ENCODE measurements at regions not wholly inside any gene's neighbourhood (a gene's known extent, or its start where the extent isn't known, plus 50 kb on each side); places are given as distances from the start of the nearest gene placed in this dataset.

GRCh38 chrX:45667666-45668065 is 467.0 kb upstream of the DIPK2B start:
- DNase-seq (ENCODE audit: low read depth, low spot score) (peak; percentile 1), FAIRE-seq (no peak)
- Histone ChIP-seq H3K9me3 (replicated peaks; ENCODE audit: control insufficient read depth, insufficient read depth, low read length) (no peaks in the 10 kb centered on the region), H3K4me1 (ENCODE audit: control insufficient read depth, extremely low read depth, insufficient read depth, low read length) (peaks cover 2% of the 10 kb centered on the region), H2AFZ (ENCODE audit: low read depth, low read length) (no peak overlapping the region), H4K20me1 (replicated peaks; ENCODE audit: control insufficient read depth, extremely low read depth, insufficient read depth, low read length) (no peaks in the 10 kb centered on the region), H3K27ac (ENCODE audit: insufficient read depth, low read depth, low read length) (no peak overlapping the region), H3K9ac (replicated peaks; ENCODE audit: extremely low read depth, insufficient read depth, low read length) (no peak overlapping the region), H3K4me2 (ENCODE audit: insufficient read depth, low read length) (no peak overlapping the region), H3K9me1 (replicated peaks; ENCODE audit: control insufficient read depth, extremely low read depth, insufficient read depth, low read length) (no peaks in the 10 kb centered on the region), H3K4me3 (replicated peaks in 1 of 3; ENCODE audit: insufficient read depth in 1 of 3, low read depth in 1 of 3, low read length in 3 of 3) (no peak overlapping the region), H3K79me2 (ENCODE audit: control insufficient read depth, insufficient read depth, low read length) (no peaks in the 10 kb centered on the region), H3K27me3 (ENCODE audit: control insufficient read depth in 2 of 2, insufficient read depth in 2 of 2, low read length in 2 of 2) (no peaks in the 10 kb centered on the region), H3K36me3 (ENCODE audit: control insufficient read depth in 2 of 2, extremely low read depth in 1 of 2, insufficient read depth in 2 of 2, low read length in 2 of 2) (no peaks in the 10 kb centered on the region)
- ChIA-PET POLR2A (no interaction called here), CTCF (interaction anchor here (1.5 kb wide), 1 partner anchor 30 kb away, joined by 4 read pairs; no protein-coding TSS in a partner anchor)
- dilution Hi-C loops (cut with MboI; ENCODE audit: extremely low pct_ligation_motif_present, low sequenced_read_pairs) (no loop called here), intact Hi-C loops (cut with micrococcal nuclease) (no loop called here)
- BruUV-seq (replicated peaks), result no TSS peak
- TF ChIP-seq EZH2 (IDR thresholded peaks at IDR 0.05; ENCODE audit: borderline replicate concordance, low read depth, low read length, severe bottlenecking), result no peak
- no peak for TF ChIP-seq POLR2AphosphoS5 (IDR thresholded peaks at IDR 0.05; ENCODE audit: insufficient read depth, low read depth, low read length)
- TF ChIP-seq JUN (IDR thresholded peaks at IDR 0.05; ENCODE audit: borderline replicate concordance, insufficient read depth, insufficient read length, low read depth), result no peak
- no peak for TF ChIP-seq FOS (IDR thresholded peaks at IDR 0.05; ENCODE audit: borderline replicate concordance, insufficient read depth, low read length)
- no peak for TF ChIP-seq MYC (IDR thresholded peaks at IDR 0.05; ENCODE audit: low read depth, low read length)

- Histone ChIP-seq H3K4me3 (replicated peaks in 1 of 3; ENCODE audit: insufficient read depth in 1 of 3, low read depth in 1 of 3, low read length in 3 of 3) (no peak overlapping the region), H2AFZ (ENCODE audit: low read depth, low read length) (no peak overlapping the region), H3K79me2 (ENCODE audit: control insufficient read depth, insufficient read depth, low read length) (no peaks in the 10 kb centered on the region), H3K9me3 (replicated peaks; ENCODE audit: control insufficient read depth, insufficient read depth, low read length) (no peaks in the 10 kb centered on the region), H4K20me1 (replicated peaks; ENCODE audit: control insufficient read depth, extremely low read depth, insufficient read depth, low read length) (no peaks in the 10 kb centered on the region), H3K9ac (replicated peaks; ENCODE audit: extremely low read depth, insufficient read depth, low read length) (no peak overlapping the region), H3K4me2 (ENCODE audit: insufficient read depth, low read length) (no peak overlapping the region), H3K36me3 (ENCODE audit: control insufficient read depth in 2 of 2, extremely low read depth in 1 of 2, insufficient read depth in 2 of 2, low read length in 2 of 2) (no peaks in the 10 kb centered on the region), H3K27ac (ENCODE audit: insufficient read depth, low read depth, low read length) (no peak overlapping the region), H3K4me1 (ENCODE audit: control insufficient read depth, extremely low read depth, insufficient read depth, low read length) (peaks cover 2% of the 10 kb centered on the region), H3K9me1 (replicated peaks; ENCODE audit: control insufficient read depth, extremely low read depth, insufficient read depth, low read length) (no peaks in the 10 kb centered on the region), H3K27me3 (ENCODE audit: control insufficient read depth in 2 of 2, insufficient read depth in 2 of 2, low read length in 2 of 2) (no peaks in the 10 kb centered on the region)
- no TSS peak for BruUV-seq (replicated peaks)
- TF ChIP-seq GATA2 (IDR thresholded peaks at IDR 0.05; ENCODE audit: insufficient read depth, insufficient read length, low read depth, low read length) (no peak), EZH2 (IDR thresholded peaks at IDR 0.05; ENCODE audit: borderline replicate concordance, low read depth, low read length, severe bottlenecking) (no peak), FOS (IDR thresholded peaks at IDR 0.05; ENCODE audit: borderline replicate concordance, insufficient read depth, low read length) (no peak), POLR2AphosphoS5 (IDR thresholded peaks at IDR 0.05; ENCODE audit: insufficient read depth, low read depth, low read length) (no peak), JUN (IDR thresholded peaks at IDR 0.05; ENCODE audit: borderline replicate concordance, insufficient read depth, insufficient read length, low read depth) (no peak), POLR2A (IDR thresholded peaks at IDR 0.05; ENCODE audit: low read depth, low read length) (no peak), MYC (IDR thresholded peaks at IDR 0.05; ENCODE audit: low read depth, low read length) (no peak), MAX (IDR thresholded peaks at IDR 0.05; ENCODE audit: insufficient read depth, insufficient read length) (no peak), CTCF (IDR thresholded peaks at IDR 0.05; ENCODE audit: extremely low read depth in 1 of 2, insufficient read depth in 1 of 2, low read depth in 1 of 2, low read length in 2 of 2) (no peak)
- ChIA-PET POLR2A (no interaction called here), CTCF (no interaction called here)
- intact Hi-C loops (cut with micrococcal nuclease) (no loop called here), dilution Hi-C loops (cut with MboI; ENCODE audit: extremely low pct_ligation_motif_present, low sequenced_read_pairs) (no loop called here)
- FAIRE-seq (no peak), DNase-seq (ENCODE audit: low read depth, low spot score) (no peak)
Measured at GRCh38 chrX:45664727-45665290, 464.1 kb upstream of the DIPK2B start.
